IgD-negative memory B cell (primary cell): ENCODE measurements at regions not wholly inside any gene's neighbourhood (a gene's known extent, or its start where the extent isn't known, plus 50 kb on each side); places are given as distances from the start of the nearest gene placed in this dataset.
"Not testable (repeated sequence)": the region's sequence is repeated elsewhere in the genome, so short reads cannot be mapped to it uniquely, and the experiment has no call there.

ENCODE experiments used
- H3K27ac Mint-ChIP-seq, 3 donors: one replicate each; pipeline ENCODE4 v1.8.0; 2020 to 2022; ENCODE audit warnings: mild to moderate bottlenecking in 3 of 3, mixed read lengths in 3 of 3, moderate library complexity in 1 of 3
- H3K27me3 Mint-ChIP-seq: one replicate; pipeline ENCODE4 v1.8.0; 2021; ENCODE audit warnings: mixed read lengths
- H3K36me3 Mint-ChIP-seq: one replicate; pipeline ENCODE4 v1.8.0; 2020; ENCODE audit warnings: mild to moderate bottlenecking, mixed read lengths
- H3K4me1 Mint-ChIP-seq, 3 donors: one replicate each; pipeline ENCODE4 v1.8.0; 2020 to 2022; ENCODE audit warnings: mixed read lengths in 3 of 3, mild to moderate bottlenecking in 1 of 3
- H3K4me3 Mint-ChIP-seq, 4 donors: one replicate each; pipeline ENCODE4 v1.8.0; 2020 to 2022; ENCODE audit warnings: mild to moderate bottlenecking in 4 of 4, mixed read lengths in 4 of 4, moderate library complexity in 3 of 4
- H3K9me3 Mint-ChIP-seq, 3 donors: one replicate each; pipeline ENCODE4 v1.8.0; 2020 to 2021; ENCODE audit warnings: mixed read lengths in 3 of 3, mild to moderate bottlenecking in 1 of 3

- no peak overlapping the region for H3K4me3 Mint-ChIP-seq
- no peaks in the 10 kb centered on the region for H3K4me1 Mint-ChIP-seq
- H3K9me3 Mint-ChIP-seq, result peaks cover 0 to 4% (median 0%) of the 10 kb centered on the region in 3 donors
- no peak overlapping the region for H3K27ac Mint-ChIP-seq
- peaks cover 8% of the 10 kb centered on the region for H3K27me3 Mint-ChIP-seq
- peaks cover 2% of the 10 kb centered on the region for H3K36me3 Mint-ChIP-seq
Observed at GRCh38 chr3:39638301-39638700, 170.8 kb downstream of the MOBP start.

DNA sequence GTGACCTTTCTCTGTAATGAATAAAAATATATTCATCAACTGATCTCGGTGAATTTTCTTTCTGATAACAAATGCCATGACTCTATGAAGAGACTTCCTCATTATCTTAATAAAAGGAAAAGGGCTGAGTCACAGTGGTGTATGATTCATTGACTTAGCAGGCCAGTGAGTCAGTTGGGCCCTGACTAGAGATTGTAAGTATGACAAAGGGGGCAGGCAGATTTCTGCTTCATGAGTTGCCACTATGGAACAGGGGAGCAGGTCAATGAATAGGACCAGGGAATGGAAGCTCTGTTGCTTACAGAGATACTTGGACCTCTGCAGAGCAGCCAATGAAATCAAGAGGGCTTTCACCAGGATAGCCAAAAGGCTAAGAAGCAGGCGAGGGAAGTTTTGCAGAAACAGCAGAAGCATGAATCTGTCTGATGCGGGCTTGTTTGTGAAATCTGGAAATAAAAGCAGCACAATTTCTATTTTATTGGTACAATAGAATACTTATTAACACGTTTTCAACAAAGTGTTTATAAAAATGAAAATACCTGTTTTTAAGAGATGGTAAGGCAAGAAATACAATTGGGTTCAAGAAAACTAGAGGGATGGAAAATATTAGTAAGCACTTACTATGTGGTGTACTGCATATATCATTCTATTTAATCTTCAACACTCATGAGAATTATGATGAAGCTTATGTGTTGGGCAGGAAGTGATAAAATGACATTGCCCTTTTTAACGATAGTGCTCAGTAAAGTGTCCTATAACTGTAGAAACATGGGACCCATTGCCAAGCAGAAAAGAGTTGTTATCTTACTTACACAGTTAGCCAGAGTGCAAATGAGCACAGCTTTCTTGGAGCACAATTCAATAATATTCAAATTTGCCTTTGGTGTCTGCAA, 169.8 kb upstream of the MYRIP start:
- no peaks in the 10 kb centered on the region for H3K4me1 Mint-ChIP-seq
- no peak overlapping the region for H3K27ac Mint-ChIP-seq
- peaks cover 8% of the 10 kb centered on the region for H3K27me3 Mint-ChIP-seq
- peaks cover 0 to 2% (median 0%) of the 10 kb centered on the region in 3 donors for H3K9me3 Mint-ChIP-seq
- no peak overlapping the region for H3K4me3 Mint-ChIP-seq
- H3K36me3 Mint-ChIP-seq, result no peaks in the 10 kb centered on the region

- no peak overlapping the region for H3K4me3 Mint-ChIP-seq
- H3K36me3 Mint-ChIP-seq, result peaks cover 3% of the 10 kb centered on the region
- H3K4me1 Mint-ChIP-seq, result no peaks in the 10 kb centered on the region
- peaks cover 10% of the 10 kb centered on the region for H3K27me3 Mint-ChIP-seq
- H3K27ac Mint-ChIP-seq, result no peak overlapping the region
- no peaks in the 10 kb centered on the region for H3K9me3 Mint-ChIP-seq
Observed at GRCh38 chr3:39641274-39641673, 168.1 kb upstream of the MYRIP start.

- Mint-ChIP-seq H3K27ac (no peak overlapping the region), H3K9me3 (no peaks in the 10 kb centered on the region), H3K4me3 (no peak overlapping the region), H3K4me1 (no peaks in the 10 kb centered on the region), H3K36me3 (peaks cover 3% of the 10 kb centered on the region), H3K27me3 (peaks cover 10% of the 10 kb centered on the region)
Observed at GRCh38 chr3:39644176-39644575, 165.2 kb upstream of the MYRIP start.

GRCh38 chr3:39651256-39651655, 158.2 kb upstream of the MYRIP start:
- not testable (repeated sequence) for H3K9me3 Mint-ChIP-seq, H3K36me3 Mint-ChIP-seq, H3K4me1 Mint-ChIP-seq, H3K27ac Mint-ChIP-seq, H3K4me3 Mint-ChIP-seq, H3K27me3 Mint-ChIP-seq

- no peaks in the 10 kb centered on the region for H3K4me1 Mint-ChIP-seq
- no peak overlapping the region for H3K27ac Mint-ChIP-seq
- no peak overlapping the region for H3K4me3 Mint-ChIP-seq
- peaks cover 2% of the 10 kb centered on the region for H3K27me3 Mint-ChIP-seq
- no peaks in the 10 kb centered on the region for H3K36me3 Mint-ChIP-seq
- H3K9me3 Mint-ChIP-seq, result no peaks in the 10 kb centered on the region
Observed at GRCh38 chr3:39651993-39652739, 157.2 kb upstream of the MYRIP start.

DNA sequence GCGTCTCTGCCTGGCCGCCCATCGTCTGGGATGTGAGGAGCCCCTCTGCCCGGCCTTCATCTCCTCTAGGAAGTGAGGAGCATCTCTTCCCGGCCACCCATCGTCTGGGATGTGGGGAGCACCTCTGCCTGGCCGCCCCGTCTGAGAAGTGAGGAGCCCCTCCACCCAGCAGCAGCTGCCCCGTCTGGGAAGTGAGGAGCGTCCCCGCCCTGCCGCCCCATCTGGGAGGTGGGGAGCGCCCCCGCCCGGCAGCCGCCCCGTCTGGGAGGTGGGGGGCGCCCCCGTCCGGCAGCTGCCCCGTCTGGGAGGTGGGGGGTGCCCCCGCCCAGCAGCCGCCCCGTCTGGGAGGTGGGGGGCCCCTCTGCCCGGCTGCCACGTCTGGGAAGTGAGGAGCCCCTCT, 153.7 kb upstream of the MYRIP start:
- not testable (repeated sequence) for H3K4me3 Mint-ChIP-seq, H3K27me3 Mint-ChIP-seq, H3K9me3 Mint-ChIP-seq, H3K36me3 Mint-ChIP-seq, H3K27ac Mint-ChIP-seq, H3K4me1 Mint-ChIP-seq

DNA sequence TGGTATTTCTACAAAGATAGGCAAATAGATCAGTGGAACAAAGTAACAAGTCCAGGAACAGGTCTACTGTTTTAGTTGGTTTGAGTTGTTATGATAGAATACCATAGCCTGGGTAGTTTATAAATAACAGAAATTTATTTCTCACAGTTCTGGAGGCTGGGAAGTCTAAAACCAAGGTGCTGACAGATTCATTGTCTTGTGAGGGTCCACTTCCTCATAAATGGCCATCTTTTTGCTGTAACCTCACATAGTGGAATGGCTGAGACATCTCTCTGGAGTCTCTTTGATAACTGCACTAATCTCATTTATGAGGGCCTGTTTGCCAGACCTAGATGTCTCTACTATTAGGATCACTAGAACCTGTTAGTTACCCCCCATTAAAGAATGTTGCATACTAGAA, 152.3 kb upstream of the MYRIP start:
- Mint-ChIP-seq H3K4me3 (no peak overlapping the region), H3K27me3 (peaks cover 2% of the 10 kb centered on the region), H3K36me3 (no peaks in the 10 kb centered on the region), H3K9me3 (peaks cover 0 to 2% (median 0%) of the 10 kb centered on the region in 3 donors), H3K4me1 (no peaks in the 10 kb centered on the region), H3K27ac (no peak overlapping the region)

DNA sequence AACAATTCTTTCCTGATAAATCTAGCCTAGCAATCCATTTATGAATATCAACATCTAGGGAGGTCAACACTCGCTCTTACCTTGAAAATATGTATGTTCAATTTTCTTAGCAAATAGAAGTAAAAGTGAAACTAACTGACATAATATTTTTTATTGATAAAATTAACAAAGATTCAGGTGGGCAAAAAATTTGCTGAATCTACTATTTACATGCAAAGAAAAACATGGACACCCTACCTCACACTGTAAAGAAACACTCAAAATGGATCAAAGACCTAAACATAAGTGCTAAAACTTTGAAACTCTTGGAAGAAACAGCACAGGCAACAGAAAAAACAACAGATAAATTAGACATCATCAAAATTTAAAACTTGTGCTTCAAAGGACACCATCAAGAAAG, 151.6 kb upstream of the MYRIP start:
- Mint-ChIP-seq H3K4me1 (no peaks in the 10 kb centered on the region), H3K4me3 (no peak overlapping the region), H3K27ac (no peak overlapping the region), H3K9me3 (peaks cover 0 to 2% (median 0%) of the 10 kb centered on the region in 3 donors), H3K36me3 (no peaks in the 10 kb centered on the region), H3K27me3 (peaks cover 2% of the 10 kb centered on the region)

DNA sequence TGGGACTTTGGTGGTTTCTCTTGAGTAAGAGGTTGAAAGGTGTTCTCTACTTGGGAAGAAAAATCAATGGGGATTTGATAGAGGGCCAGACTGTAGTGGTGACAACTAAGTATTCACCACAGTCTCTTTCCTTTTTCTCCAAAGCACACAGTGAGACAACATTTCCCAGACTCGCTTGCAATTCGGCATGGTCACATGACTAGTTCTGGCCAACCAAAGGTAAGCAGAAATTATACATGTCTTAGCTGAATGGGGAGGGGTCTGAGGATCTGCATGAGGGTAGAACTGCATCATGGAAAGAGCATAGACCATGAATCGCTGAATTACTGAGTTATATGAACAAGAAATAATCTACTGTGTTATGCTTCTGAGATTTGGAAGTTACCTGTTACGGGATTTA, 144.5 kb upstream of the MYRIP start:
- H3K27ac Mint-ChIP-seq, result no peak overlapping the region
- H3K4me1 Mint-ChIP-seq, result no peaks in the 10 kb centered on the region
- H3K27me3 Mint-ChIP-seq, result peaks cover 3% of the 10 kb centered on the region
- H3K9me3 Mint-ChIP-seq, result no peaks in the 10 kb centered on the region
- H3K36me3 Mint-ChIP-seq, result no peaks in the 10 kb centered on the region
- H3K4me3 Mint-ChIP-seq, result no peak overlapping the region

GRCh38 chr3:39665441-39665840, 144.0 kb upstream of the MYRIP start:
- no peaks in the 10 kb centered on the region for H3K36me3 Mint-ChIP-seq
- H3K9me3 Mint-ChIP-seq, result no peaks in the 10 kb centered on the region
- H3K4me3 Mint-ChIP-seq, result no peak overlapping the region
- H3K27me3 Mint-ChIP-seq, result peaks cover 3% of the 10 kb centered on the region
- H3K27ac Mint-ChIP-seq, result no peak overlapping the region
- no peaks in the 10 kb centered on the region for H3K4me1 Mint-ChIP-seq

DNA sequence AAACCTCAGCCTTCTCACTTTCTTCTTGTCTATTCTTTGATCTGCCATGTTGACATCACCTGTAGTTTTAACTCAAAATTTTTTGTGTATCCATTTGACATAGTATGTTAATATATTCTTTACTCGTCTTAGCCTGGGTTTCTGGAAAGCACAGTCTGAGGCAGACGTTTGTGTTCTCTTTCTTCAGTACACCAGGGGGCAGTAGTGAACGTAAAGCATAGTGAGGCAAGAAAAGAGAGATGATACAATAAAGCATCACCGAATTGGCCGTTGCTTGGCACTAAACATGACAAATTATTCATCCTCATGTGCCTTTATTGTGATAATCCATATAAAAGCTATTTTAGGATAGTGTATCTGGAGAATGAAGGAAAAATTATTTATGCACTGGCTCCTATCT, 141.0 kb upstream of the MYRIP start:
- Mint-ChIP-seq H3K27me3 (peaks cover 5% of the 10 kb centered on the region), H3K4me3 (no peak overlapping the region), H3K27ac (no peak overlapping the region), H3K36me3 (no peaks in the 10 kb centered on the region), H3K4me1 (no peaks in the 10 kb centered on the region), H3K9me3 (no peaks in the 10 kb centered on the region)

GRCh38 chr3:39671116-39671515, 138.3 kb upstream of the MYRIP start:
- Mint-ChIP-seq H3K36me3 (no peaks in the 10 kb centered on the region), H3K4me3 (no peak overlapping the region), H3K27me3 (peaks cover 5% of the 10 kb centered on the region), H3K9me3 (peaks cover 0 to 6% (median 2%) of the 10 kb centered on the region in 3 donors), H3K27ac (no peak overlapping the region), H3K4me1 (no peaks in the 10 kb centered on the region)

- H3K36me3 Mint-ChIP-seq, result no peaks in the 10 kb centered on the region
- peaks cover 0 to 6% (median 2%) of the 10 kb centered on the region in 3 donors for H3K9me3 Mint-ChIP-seq
- H3K27me3 Mint-ChIP-seq, result peaks cover 5% of the 10 kb centered on the region
- no peak overlapping the region for H3K4me3 Mint-ChIP-seq
- H3K4me1 Mint-ChIP-seq, result no peaks in the 10 kb centered on the region
- H3K27ac Mint-ChIP-seq, result no peak overlapping the region
Observed at GRCh38 chr3:39671600-39671999, 137.8 kb upstream of the MYRIP start.

DNA sequence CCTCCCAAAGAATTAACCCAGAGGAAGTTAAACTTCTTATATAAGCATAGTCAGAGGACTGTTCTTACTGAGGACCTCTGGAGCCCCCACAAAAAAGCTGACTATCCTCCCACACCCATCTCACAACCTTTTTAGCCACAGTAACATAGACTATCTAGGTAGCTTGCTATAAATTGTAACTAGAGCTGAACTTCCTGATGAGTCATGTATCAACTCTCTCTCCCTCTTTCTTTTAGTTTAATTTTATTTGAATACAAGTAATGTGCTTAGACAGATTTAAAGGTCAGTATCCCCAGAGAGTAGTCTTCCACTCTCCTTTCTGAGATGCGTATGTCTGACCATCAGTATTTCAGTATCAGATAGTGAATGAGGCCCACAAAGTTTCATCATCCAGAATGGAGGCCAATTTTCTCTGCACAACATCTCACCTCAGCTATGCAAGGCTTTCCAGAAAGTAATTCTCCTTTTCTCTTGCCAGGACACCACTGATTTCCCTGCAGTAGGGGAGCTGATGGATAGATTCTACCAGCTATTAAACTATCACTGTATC, 104.0 kb upstream of the MYRIP start:
- Mint-ChIP-seq H3K27me3 (no peaks in the 10 kb centered on the region), H3K36me3 (no peaks in the 10 kb centered on the region), H3K9me3 (peaks cover 0 to 4% (median under 1%) of the 10 kb centered on the region in 3 donors), H3K4me3 (no peak overlapping the region), H3K4me1 (peaks cover 0 to 3% (median 0%) of the 10 kb centered on the region in 3 donors), H3K27ac (no peak overlapping the region)
